ENCODE measurements at regions not wholly inside any gene's neighbourhood (a gene's known extent, or its start where the extent isn't known, plus 50 kb on each side); places are given as distances from the start of the nearest gene placed in this dataset.

GRCh38 chr2:70019096-70019495 lies 57.7 kb upstream of the ASPRV1 start:
- intact Hi-C loops (cut with DNase I; ENCODE audit: low total_unique reads) = no loop called here
- Histone ChIP-seq H3K9me3 (no peaks in the 10 kb centered on the region), H3K27me3 (no peaks in the 10 kb centered on the region), H3K4me3 (no peak overlapping the region), H3K4me1 (no peaks in the 10 kb centered on the region), H3K27ac (no peak overlapping the region), H3K36me3 (peaks cover 19 to 23% (median 21%) of the 10 kb centered on the region in 3 donors)
- no peak for DNase-seq
- TF ChIP-seq CTCF (IDR thresholded peaks at IDR 0.05) = no peak

GRCh38 chr2:70017962-70018361 lies 56.5 kb upstream of the ASPRV1 start:
- Histone ChIP-seq H3K36me3 (peaks cover 19 to 23% (median 21%) of the 10 kb centered on the region in 3 donors), H3K4me3 (no peak overlapping the region), H3K9me3 (no peaks in the 10 kb centered on the region), H3K4me1 (no peaks in the 10 kb centered on the region), H3K27ac (no peak overlapping the region), H3K27me3 (no peaks in the 10 kb centered on the region)
- intact Hi-C loops (cut with DNase I; ENCODE audit: low total_unique reads) = no loop called here
- no peak for TF ChIP-seq CTCF (IDR thresholded peaks at IDR 0.05)
- no peak for DNase-seq

GRCh38 chr2:70014959-70015358 lies 53.5 kb upstream of the ASPRV1 start:
- no peaks in the 10 kb centered on the region for H3K27me3 ChIP-seq
- intact Hi-C loops (cut with DNase I; ENCODE audit: low total_unique reads) = no loop called here

GRCh38 chr2:70012887-70013286 lies 51.5 kb upstream of the ASPRV1 start:
- Histone ChIP-seq H3K27ac (no peak overlapping the region), H3K4me3 (no peak overlapping the region), H3K4me1 (no peaks in the 10 kb centered on the region), H3K36me3 (peaks cover 14 to 23% (median 19%) of the 10 kb centered on the region in 3 donors), H3K9me3 (no peaks in the 10 kb centered on the region), H3K27me3 (no peaks in the 10 kb centered on the region)
- DNase-seq = no peak
- no peak for TF ChIP-seq CTCF (IDR thresholded peaks at IDR 0.05)
- intact Hi-C loops (cut with DNase I; ENCODE audit: low total_unique reads) = no loop called here

More at GRCh38 chr2:70014959-70015358, 53.5 kb upstream of the ASPRV1 start:
- no peak for DNase-seq
- no peak for TF ChIP-seq CTCF (IDR thresholded peaks at IDR 0.05)
- Histone ChIP-seq H3K4me3 (no peak overlapping the region), H3K36me3 (peaks cover 14 to 23% (median 19%) of the 10 kb centered on the region in 3 donors), H3K9me3 (no peaks in the 10 kb centered on the region), H3K4me1 (no peaks in the 10 kb centered on the region), H3K27ac (no peak overlapping the region)

- Histone ChIP-seq H3K27me3 (no peaks in the 10 kb centered on the region), H3K4me1 (no peaks in the 10 kb centered on the region), H3K9me3 (no peaks in the 10 kb centered on the region), H3K27ac (no peak overlapping the region), H3K4me3 (no peak overlapping the region), H3K36me3 (peaks cover 8 to 13% (median 8%) of the 10 kb centered on the region in 3 donors)
- no peak for TF ChIP-seq CTCF (IDR thresholded peaks at IDR 0.05)
- intact Hi-C loops (cut with DNase I; ENCODE audit: low total_unique reads) = no loop called here
- DNase-seq = no peak
Measured at GRCh38 chr2:70011786-70012185, 50.4 kb upstream of the ASPRV1 start.

- H3K4me1 ChIP-seq = no peaks in the 10 kb centered on the region
- H3K9me3 ChIP-seq = no peaks in the 10 kb centered on the region
- no peak overlapping the region for H3K4me3 ChIP-seq
- intact Hi-C loops (cut with DNase I; ENCODE audit: low total_unique reads) = no loop called here
- no peaks in the 10 kb centered on the region for H3K27me3 ChIP-seq
- no peak for TF ChIP-seq CTCF (IDR thresholded peaks at IDR 0.05)
- H3K36me3 ChIP-seq = peaks cover 3 to 9% (median 4%) of the 10 kb centered on the region in 3 donors
- DNase-seq = no peak
- H3K27ac ChIP-seq = no peak overlapping the region
Measured at GRCh38 chr2:70011335-70011734, 49.9 kb upstream of the ASPRV1 start.
